ENCODE measurements at regions not wholly inside any gene's neighbourhood (a gene's known extent, or its start where the extent isn't known, plus 50 kb on each side); places are given as distances from the start of the nearest gene placed in this dataset.

GRCh38 chr13:69280399-69280798 lies 827.2 kb upstream of the ATXN8OS start:
- TF ChIP-seq POLR2AphosphoS5 (IDR thresholded peaks at IDR 0.05; ENCODE audit: low read depth, low read length) (no peak), POU2F2 (IDR thresholded peaks at IDR 0.05; ENCODE audit: low read depth, low read length) (no peak), POLR2A (IDR thresholded peaks at IDR 0.05; ENCODE audit: low read depth, low read length) (no peak), TAF1 (IDR thresholded peaks at IDR 0.05; ENCODE audit: low read depth, low read length) (no peak), SPI1 (IDR thresholded peaks at IDR 0.05; ENCODE audit: low read depth, low read length) (no peak), PAX5 (IDR thresholded peaks at IDR 0.05; ENCODE audit: insufficient read depth, low read length, severe bottlenecking) (no peak)
